Upper lobe of left lung (tissue), 6 donors: ENCODE measurements at regions not wholly inside any gene's neighbourhood (a gene's known extent, or its start where the extent isn't known, plus 50 kb on each side); places are given as distances from the start of the nearest gene placed in this dataset.
A peak's percentile ranks its signal among the peaks of the same experiment; 100 is the strongest.
"Not testable (repeated sequence)": the region's sequence is repeated elsewhere in the genome, so short reads cannot be mapped to it uniquely, and the experiment has no call there.

Experiments used
- ATAC-seq, 2 donors: fragments of 200-7000 bp; cut with Tn5 transposase; one replicate each; pipeline ENCODE4 v1.9.1; 2022; ENCODE audit warnings: mild to moderate bottlenecking in 2 of 2, moderate library complexity in 2 of 2; ENCODE audit not compliant: low FRiP score in 2 of 2
- DNase-seq, 2 donors: peaks; one replicate each; pipeline ENCODE4 v3.0.0-alpha.2; 2019 to 2020
- H3K27ac ChIP-seq, 4 donors: fragments of 200-600 bp; sonication (generic); one replicate each; pipeline ENCODE4 v1.5.1; 2016 to 2019
- H3K27me3 ChIP-seq, 4 donors: fragments of 200-600 bp; sonication (generic); one replicate each; pipeline ENCODE4 v1.5.1; 2017 to 2019
- H3K36me3 ChIP-seq, 4 donors: fragments of 200-600 bp; sonication (generic); one replicate each; pipeline ENCODE4 v1.5.1; 2016 to 2019
- H3K4me1 ChIP-seq, 4 donors: fragments of 200-600 bp; sonication (generic); one replicate each; pipeline ENCODE4 v1.5.1; 2018 to 2019
- H3K4me3 ChIP-seq, 4 donors: fragments of 200-600 bp; sonication (generic); one replicate each; pipeline ENCODE4 v1.5.1; 2017 to 2019; ENCODE audit warnings: mild to moderate bottlenecking in 2 of 4, moderate library complexity in 1 of 4
- H3K9me3 ChIP-seq, 4 donors: fragments of 200-600 bp; sonication (generic); one replicate each; pipeline ENCODE4 v1.5.1; 2018 to 2019
- CTCF ChIP-seq, 6 experiments: fragments of 450-650 bp in 4 of 6; fragments of 200-600 bp in 2 of 6; sonication (generic) in 2 of 6; IDR thresholded peaks; one replicate each; pipeline ENCODE4 v1.5.1; 2016 to 2019; ENCODE audit warnings: antibody characterized with exemption in 6 of 6
- EP300 ChIP-seq, 4 donors: sonication (generic); formaldehyde crosslinking; IDR thresholded peaks; one replicate each; pipeline ENCODE4 v1.5.1; 2017; ENCODE audit warnings: antibody characterized with exemption in 4 of 4, control low read depth in 2 of 4
- POLR2A ChIP-seq, 4 donors: fragments of 450-650 bp; IDR thresholded peaks; one replicate each; pipeline ENCODE4 v1.5.1; 2016 to 2017; ENCODE audit warnings: antibody characterized with exemption in 4 of 4, mild to moderate bottlenecking in 2 of 4
- POLR2AphosphoS5 ChIP-seq, 2 donors: sonication (generic); formaldehyde crosslinking; IDR thresholded peaks; one replicate each; pipeline ENCODE4 v1.5.1; 2017; ENCODE audit warnings: antibody characterized with exemption in 2 of 2
- WGBS, 2 donors: methylation state at CpG; one replicate each; pipeline ENCODE4 v1.1.5; 2017 to 2018; 5-methylcytosine and 5-hydroxymethylcytosine counted together
- donor health status: DM: no; HTN: no; CAD: no; lungs with moderate emphysema.
- donor health status: DM: no; HTN: yes; CAD: no; lungs with severe emphysema.

- ATAC-seq (no peak), DNase-seq (no peak)
- Histone ChIP-seq H3K27me3 (no peaks in the 10 kb centered on the region), H3K36me3 (no peaks in the 10 kb centered on the region), H3K4me1 (no peaks in the 10 kb centered on the region), H3K4me3 (no peak overlapping the region), H3K9me3 (no peaks in the 10 kb centered on the region), H3K27ac (no peak overlapping the region)
- TF ChIP-seq CTCF (IDR thresholded peaks at IDR 0.05) (no peak), POLR2A (IDR thresholded peaks at IDR 0.05) (no peak), EP300 (IDR thresholded peaks at IDR 0.05) (no peak), POLR2AphosphoS5 (IDR thresholded peaks at IDR 0.05) (no peak)
- 87 to 93% methylated on average over 2 of the region's 2 CpGs for WGBS, 2 donors
Observed at GRCh38 chr16:64077242-64077641, 1044.6 kb downstream of the CDH11 start.

DNA sequence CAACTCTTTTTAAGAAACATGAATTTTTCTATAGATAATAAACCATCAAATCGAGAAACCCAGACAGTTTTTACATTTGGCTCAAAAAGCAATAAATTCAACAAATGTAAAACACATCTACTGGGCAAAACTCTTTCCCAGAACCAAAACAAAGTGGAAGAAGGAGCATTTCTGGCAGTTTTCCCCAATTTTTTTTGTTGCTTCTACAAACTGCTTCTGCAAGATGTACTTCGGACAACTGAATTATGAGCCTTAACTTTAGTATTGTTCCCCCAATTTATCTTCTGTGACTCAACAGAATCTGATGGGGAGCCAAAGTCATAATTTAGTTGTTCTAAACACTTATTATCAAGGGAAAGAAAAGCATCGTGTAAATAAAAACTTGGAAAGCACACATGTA is 1047.2 kb downstream of the CDH11 start:
- TF ChIP-seq CTCF (IDR thresholded peaks at IDR 0.05), result no peak
- no peak for TF ChIP-seq POLR2AphosphoS5 (IDR thresholded peaks at IDR 0.05)
- TF ChIP-seq EP300 (IDR thresholded peaks at IDR 0.05), result no peak
- Histone ChIP-seq H3K4me3 (no peak overlapping the region), H3K4me1 (no peaks in the 10 kb centered on the region), H3K27me3 (no peaks in the 10 kb centered on the region), H3K36me3 (no peaks in the 10 kb centered on the region), H3K9me3 (no peaks in the 10 kb centered on the region), H3K27ac (no peak overlapping the region)
- WGBS, 2 donors, result 69 to 70% methylated on average over 3 of the region's 3 CpGs
- DNase-seq (no peak), ATAC-seq (no peak)

DNA sequence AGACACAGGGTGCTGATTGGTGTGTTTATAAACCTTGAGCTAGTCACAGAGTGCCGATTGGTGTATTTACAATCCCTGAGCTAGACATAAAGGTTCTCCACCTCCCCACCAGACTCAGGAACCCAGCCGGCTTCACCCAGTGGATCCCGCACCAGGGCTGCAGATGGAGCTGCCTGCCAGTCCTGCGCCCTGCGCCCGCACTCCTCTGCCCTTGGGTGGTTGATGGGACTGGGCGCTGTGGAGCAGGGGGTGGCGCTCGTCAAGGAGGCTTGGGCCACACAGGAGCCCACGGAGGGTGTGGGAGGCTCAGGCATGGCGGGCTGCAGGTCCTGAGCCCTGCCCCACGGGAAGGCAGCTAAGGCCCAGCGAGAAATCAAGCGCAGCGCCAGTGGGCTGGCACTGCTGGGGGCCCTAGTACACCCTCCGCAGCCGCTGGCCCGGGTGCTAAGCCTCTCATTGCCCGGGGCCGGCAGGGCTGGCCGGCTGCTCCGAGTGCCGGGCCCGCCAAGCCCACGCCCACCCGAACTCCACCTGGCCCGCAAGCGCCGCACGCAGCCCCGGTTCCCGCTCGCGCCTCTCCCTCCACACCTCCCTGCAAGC is 1049.6 kb downstream of the CDH11 start:
- H3K27me3 ChIP-seq, H3K4me3 ChIP-seq, H3K9me3 ChIP-seq, H3K27ac ChIP-seq, H3K36me3 ChIP-seq, ATAC-seq, H3K4me1 ChIP-seq: not testable (repeated sequence)
- peak in 1 of 2 donors; percentile 61 for DNase-seq
- 93 to 95% methylated on average over 4 to 28 of the region's 34 CpGs for WGBS, 2 donors

- H3K4me3 ChIP-seq, result no peak overlapping the region
- H3K27ac ChIP-seq, result no peak overlapping the region
- H3K4me1 ChIP-seq, result no peaks in the 10 kb centered on the region
- H3K36me3 ChIP-seq, result no peaks in the 10 kb centered on the region
- H3K9me3 ChIP-seq, result no peaks in the 10 kb centered on the region
- DNase-seq (no peak), ATAC-seq (no peak)
- TF ChIP-seq CTCF (IDR thresholded peaks at IDR 0.05) (no peak), POLR2AphosphoS5 (IDR thresholded peaks at IDR 0.05) (no peak), EP300 (IDR thresholded peaks at IDR 0.05) (no peak), POLR2A (IDR thresholded peaks at IDR 0.05) (no peak)
- WGBS, 2 donors, result 69 to 70% methylated on average over 1 of the region's 1 CpG
- no peaks in the 10 kb centered on the region for H3K27me3 ChIP-seq
Observed at GRCh38 chr16:64065523-64065922, 1056.3 kb downstream of the CDH11 start.

GRCh38 chr16:64061621-64062020 is 1060.2 kb downstream of the CDH11 start:
- Histone ChIP-seq H3K27ac (no peak overlapping the region), H3K9me3 (no peaks in the 10 kb centered on the region), H3K27me3 (no peaks in the 10 kb centered on the region), H3K36me3 (no peaks in the 10 kb centered on the region), H3K4me1 (no peaks in the 10 kb centered on the region), H3K4me3 (no peak overlapping the region)
- ATAC-seq, result no peak
- DNase-seq, result no peak
- TF ChIP-seq EP300 (IDR thresholded peaks at IDR 0.05) (no peak), CTCF (IDR thresholded peaks at IDR 0.05) (no peak), POLR2AphosphoS5 (IDR thresholded peaks at IDR 0.05) (no peak), POLR2A (IDR thresholded peaks at IDR 0.05) (no peak)
- WGBS, 2 donors, result 21 to 92% methylated on average over 1 of the region's 1 CpG
